Parathyroid adenoma (tissue), 2 donors: ENCODE measurements at regions not wholly inside any gene's neighbourhood (a gene's known extent, or its start where the extent isn't known, plus 50 kb on each side); places are given as distances from the start of the nearest gene placed in this dataset.
"Not testable (repeated sequence)": the region's sequence is repeated elsewhere in the genome, so short reads cannot be mapped to it uniquely, and the experiment has no call there.

ENCODE experiments used
- H2AFZ ChIP-seq: fragments of 300-600 bp; sonication (generic); one replicate; pipeline ENCODE4 v1.7.0; 2017; ENCODE audit warnings: antibody characterized with exemption, mild to moderate bottlenecking
- H3K27ac ChIP-seq: fragments of 300-600 bp; sonication (generic); one replicate; pipeline ENCODE4 v1.7.0; 2017
- H3K27me3 ChIP-seq: fragments of 300-600 bp; sonication (generic); one replicate; pipeline ENCODE4 v1.7.0; 2017; ENCODE audit warnings: low read length; ENCODE audit not compliant: control insufficient read depth, insufficient read depth
- H3K36me3 ChIP-seq: fragments of 300-600 bp; sonication (generic); one replicate; pipeline ENCODE4 v1.7.0; 2017; ENCODE audit warnings: low read length; ENCODE audit not compliant: control insufficient read depth, insufficient read depth
- H3K4me1 ChIP-seq: fragments of 300-600 bp; sonication (generic); one replicate; pipeline ENCODE4 v1.7.0; 2017; ENCODE audit warnings: control low read depth
- H3K4me2 ChIP-seq: fragments of 300-600 bp; sonication (generic); one replicate; pipeline ENCODE4 v1.7.0; 2017; ENCODE audit warnings: low read length
- H3K4me3 ChIP-seq: fragments of 300-600 bp; sonication (generic); one replicate; pipeline ENCODE4 v1.7.0; 2017; ENCODE audit warnings: low read depth, low read length
- H3K79me2 ChIP-seq: fragments of 300-600 bp; sonication (generic); one replicate; pipeline ENCODE4 v1.7.0; 2017; ENCODE audit warnings: control low read depth
- H3K9ac ChIP-seq: fragments of 300-600 bp; sonication (generic); one replicate; pipeline ENCODE4 v1.7.0; 2017; ENCODE audit warnings: mild to moderate bottlenecking
- H3K9me3 ChIP-seq: fragments of 300-600 bp; sonication (generic); one replicate; pipeline ENCODE4 v1.7.0; 2017; ENCODE audit warnings: low read length; ENCODE audit not compliant: control insufficient read depth
- CTCF ChIP-seq: fragments of 300-600 bp; sonication (generic); IDR thresholded peaks from one replicate; pipeline ENCODE4 v1.7.0; 2017; ENCODE audit warnings: antibody characterized with exemption, mild to moderate bottlenecking
- donor health status: primary hyperparathyroidism.

GRCh38 chr3:190178779-190179178 lies 58.1 kb upstream of the P3H2 start:
- Histone ChIP-seq H2AFZ (no peak overlapping the region), H3K9ac (no peak overlapping the region), H3K27ac (no peak overlapping the region), H3K4me3 (no peak overlapping the region), H3K36me3 (no peaks in the 10 kb centered on the region), H3K79me2 (no peaks in the 10 kb centered on the region), H3K9me3 (no peaks in the 10 kb centered on the region), H3K4me2 (no peak overlapping the region), H3K4me1 (no peaks in the 10 kb centered on the region), H3K27me3 (no peaks in the 10 kb centered on the region)
- TF ChIP-seq CTCF = no peak

- not testable (repeated sequence) for H3K79me2 ChIP-seq, H3K27me3 ChIP-seq, H3K36me3 ChIP-seq, H3K27ac ChIP-seq, H3K4me1 ChIP-seq, H3K9me3 ChIP-seq, H3K4me2 ChIP-seq, H3K4me3 ChIP-seq, H3K9ac ChIP-seq, H2AFZ ChIP-seq
These were observed 56.3 kb upstream of the P3H2 start for GRCh38 chr3:190176933-190177525.

- H2AFZ ChIP-seq, H3K4me3 ChIP-seq, H3K27ac ChIP-seq, H3K79me2 ChIP-seq, H3K27me3 ChIP-seq, H3K4me1 ChIP-seq, H3K9me3 ChIP-seq, H3K36me3 ChIP-seq, H3K4me2 ChIP-seq, H3K9ac ChIP-seq: not testable (repeated sequence)
These were observed 55.4 kb upstream of the P3H2 start for GRCh38 chr3:190176106-190176505.

- no peak overlapping the region for H2AFZ ChIP-seq
- H3K36me3 ChIP-seq = no peaks in the 10 kb centered on the region
- no peaks in the 10 kb centered on the region for H3K9me3 ChIP-seq
- no peaks in the 10 kb centered on the region for H3K79me2 ChIP-seq
- no peaks in the 10 kb centered on the region for H3K4me1 ChIP-seq
- H3K27me3 ChIP-seq = no peaks in the 10 kb centered on the region
- TF ChIP-seq CTCF = no peak
- no peak overlapping the region for H3K27ac ChIP-seq
- H3K9ac ChIP-seq = no peak overlapping the region
- H3K4me2 ChIP-seq = no peak overlapping the region
- H3K4me3 ChIP-seq = no peak overlapping the region
These were observed 54.8 kb upstream of the P3H2 start for GRCh38 chr3:190175490-190175889.

- TF ChIP-seq CTCF = no peak
These were observed 53.8 kb upstream of the P3H2 start for GRCh38 chr3:190174471-190174870.

GRCh38 chr3:190173426-190173825 lies 52.7 kb upstream of the P3H2 start:
- Histone ChIP-seq H2AFZ (no peak overlapping the region), H3K4me3 (no peak overlapping the region), H3K36me3 (no peaks in the 10 kb centered on the region), H3K9ac (no peak overlapping the region), H3K9me3 (no peaks in the 10 kb centered on the region), H3K4me2 (no peak overlapping the region), H3K4me1 (no peaks in the 10 kb centered on the region), H3K27ac (no peak overlapping the region), H3K79me2 (no peaks in the 10 kb centered on the region), H3K27me3 (no peaks in the 10 kb centered on the region)
- TF ChIP-seq CTCF = no peak

More at GRCh38 chr3:190174471-190174870, 53.8 kb upstream of the P3H2 start:
- Histone ChIP-seq H3K9ac (no peak overlapping the region), H3K9me3 (no peaks in the 10 kb centered on the region), H3K36me3 (no peaks in the 10 kb centered on the region), H3K27ac (no peak overlapping the region), H3K4me3 (no peak overlapping the region), H3K27me3 (no peaks in the 10 kb centered on the region), H3K4me1 (no peaks in the 10 kb centered on the region), H3K79me2 (no peaks in the 10 kb centered on the region), H2AFZ (no peak overlapping the region), H3K4me2 (no peak overlapping the region)
